ENCODE measurements at regions not wholly inside any gene's neighbourhood (a gene's known extent, or its start where the extent isn't known, plus 50 kb on each side); places are given as distances from the start of the nearest gene placed in this dataset.

GRCh38 chr12:43114316-43114715, 437.7 kb downstream of the ADAMTS20 start:
- DNase-seq: no peak

GRCh38 chr12:43113616-43114015, 438.4 kb downstream of the ADAMTS20 start:
- no peak for DNase-seq

DNA sequence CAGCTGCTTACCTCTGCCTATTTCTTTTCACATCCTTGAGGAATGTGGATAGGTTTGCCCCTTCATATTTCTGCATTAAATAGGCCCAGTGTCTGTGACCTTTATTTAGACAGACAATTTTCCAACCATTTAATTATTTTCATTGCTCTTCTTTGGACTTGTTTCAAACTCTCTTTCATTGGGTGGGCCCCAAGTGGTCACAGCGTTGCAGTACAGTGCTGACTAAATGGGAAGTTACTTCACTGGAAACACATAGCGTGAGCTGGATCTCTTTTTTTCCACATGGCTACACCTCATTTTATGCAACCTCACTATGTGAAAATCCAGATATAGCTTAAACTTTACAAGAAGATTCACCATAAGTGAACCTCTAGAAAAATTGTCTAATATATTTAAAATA, 438.9 kb downstream of the ADAMTS20 start:
- no peak for DNase-seq

GRCh38 chr12:43112101-43112920, 439.7 kb downstream of the ADAMTS20 start:
- DNase-seq: no peak

DNA sequence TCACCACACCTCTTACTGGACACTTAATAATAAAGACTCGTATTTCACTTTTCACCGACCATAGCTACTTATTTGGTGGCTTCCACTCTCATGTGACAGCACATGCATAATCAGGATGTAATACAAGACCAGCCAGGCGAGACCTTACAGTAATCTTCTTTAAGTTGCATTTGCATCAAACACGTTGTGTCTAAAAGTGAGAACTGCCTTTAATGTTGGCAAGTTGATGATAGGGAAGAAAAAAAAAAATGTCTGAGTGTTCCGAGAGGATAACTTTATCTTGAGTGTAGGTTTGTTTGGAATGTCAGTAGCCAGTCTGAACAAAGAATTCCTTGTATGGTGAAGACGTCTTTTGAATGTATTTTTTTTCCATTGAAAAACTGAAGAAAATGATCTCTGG, 440.4 kb downstream of the ADAMTS20 start:
- DNase-seq: no peak

GRCh38 chr12:43109631-43110345, 442.2 kb downstream of the ADAMTS20 start:
- no peak for DNase-seq

GRCh38 chr12:43108656-43109055, 443.3 kb downstream of the ADAMTS20 start:
- DNase-seq: no peak

GRCh38 chr12:43107026-43107775, 444.8 kb downstream of the ADAMTS20 start:
- no peak for DNase-seq

DNA sequence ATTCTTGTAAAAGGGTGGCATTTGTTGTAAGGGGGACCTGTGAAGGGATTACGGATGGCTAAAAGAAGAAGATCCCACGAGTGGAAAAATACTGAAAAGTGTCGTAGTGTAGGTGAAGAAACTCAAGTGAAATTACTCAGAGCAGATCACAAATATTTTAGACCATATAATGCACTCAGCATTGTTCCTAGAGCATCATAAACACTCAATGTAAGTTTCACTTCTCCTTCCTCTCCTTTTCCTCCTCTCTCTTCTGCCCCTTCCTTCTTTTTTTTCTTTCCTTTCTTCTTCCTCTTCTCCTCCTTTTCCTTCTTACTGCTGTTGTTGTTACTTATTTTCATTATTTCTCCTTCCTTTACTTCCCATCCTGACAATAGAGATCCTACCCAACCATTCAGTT, 445.6 kb downstream of the ADAMTS20 start:
- no peak for DNase-seq

GRCh38 chr12:43105426-43105981, 446.5 kb downstream of the ADAMTS20 start:
- no peak for DNase-seq

DNA sequence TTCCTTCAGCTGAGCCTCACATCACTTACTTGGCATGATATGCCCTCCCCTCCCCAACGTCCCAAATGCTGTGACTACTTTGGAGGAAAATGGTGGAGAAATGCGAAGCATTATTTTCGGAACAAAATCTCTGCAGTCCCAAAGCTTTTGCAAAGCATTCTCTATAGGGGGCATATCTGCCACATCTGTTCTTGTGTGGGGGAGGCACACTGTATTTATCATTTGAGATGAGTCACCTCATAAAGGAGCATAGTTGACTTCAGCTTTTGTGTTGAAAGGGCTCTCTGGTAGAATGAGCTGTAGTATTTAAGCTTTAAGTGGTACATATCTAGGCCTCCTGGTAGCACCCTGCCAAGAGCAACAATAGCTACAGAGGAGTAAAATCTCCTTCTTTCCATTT, 447.5 kb downstream of the ADAMTS20 start:
- DNase-seq: no peak

DNA sequence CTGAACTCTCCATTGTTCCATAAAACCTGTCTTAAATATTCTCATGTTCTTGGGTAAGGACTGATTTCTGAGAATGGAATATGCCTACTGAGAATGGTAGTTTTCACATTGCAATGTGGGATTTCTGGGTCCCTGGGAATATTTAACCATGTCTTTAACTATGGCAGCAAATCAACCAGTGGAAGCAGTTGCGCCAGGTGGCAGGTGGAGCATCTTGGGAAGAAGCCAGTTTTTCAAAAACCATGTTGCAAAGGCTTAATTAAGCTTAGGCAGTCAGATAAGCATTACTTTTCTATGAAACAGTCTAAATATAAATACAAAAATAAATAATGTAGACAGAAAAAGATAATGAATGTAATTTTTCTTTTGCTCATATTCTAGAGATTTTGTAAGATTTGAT, 448.1 kb downstream of the ADAMTS20 start:
- DNase-seq: no peak

- no peak for DNase-seq
Measured at GRCh38 chr12:43102546-43103264, 449.3 kb downstream of the ADAMTS20 start.

- DNase-seq: no peak
Measured at GRCh38 chr12:43100231-43100630, 451.8 kb downstream of the ADAMTS20 start.

DNA sequence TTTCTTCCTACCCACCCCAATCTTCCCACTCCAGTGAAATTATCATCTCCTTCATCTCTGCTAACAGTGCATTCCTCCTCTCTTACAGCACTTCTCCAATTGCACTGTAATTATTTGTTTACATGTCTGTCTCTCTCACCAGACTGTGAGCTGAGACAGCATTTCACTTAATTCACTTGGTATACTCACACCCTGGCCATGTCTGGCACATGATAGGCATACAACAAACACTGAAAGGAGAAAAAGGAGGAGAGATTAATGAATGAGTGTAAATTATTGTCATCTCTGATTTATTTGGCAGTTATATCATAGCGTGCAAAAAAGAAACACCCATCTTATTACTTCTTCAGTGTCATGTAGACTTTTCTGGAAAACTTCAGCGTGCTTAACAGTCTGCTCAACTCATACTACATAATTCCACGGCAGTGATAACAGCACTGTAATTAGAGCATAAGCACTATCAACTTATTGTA, 452.3 kb downstream of the ADAMTS20 start:
- DNase-seq: no peak

DNA sequence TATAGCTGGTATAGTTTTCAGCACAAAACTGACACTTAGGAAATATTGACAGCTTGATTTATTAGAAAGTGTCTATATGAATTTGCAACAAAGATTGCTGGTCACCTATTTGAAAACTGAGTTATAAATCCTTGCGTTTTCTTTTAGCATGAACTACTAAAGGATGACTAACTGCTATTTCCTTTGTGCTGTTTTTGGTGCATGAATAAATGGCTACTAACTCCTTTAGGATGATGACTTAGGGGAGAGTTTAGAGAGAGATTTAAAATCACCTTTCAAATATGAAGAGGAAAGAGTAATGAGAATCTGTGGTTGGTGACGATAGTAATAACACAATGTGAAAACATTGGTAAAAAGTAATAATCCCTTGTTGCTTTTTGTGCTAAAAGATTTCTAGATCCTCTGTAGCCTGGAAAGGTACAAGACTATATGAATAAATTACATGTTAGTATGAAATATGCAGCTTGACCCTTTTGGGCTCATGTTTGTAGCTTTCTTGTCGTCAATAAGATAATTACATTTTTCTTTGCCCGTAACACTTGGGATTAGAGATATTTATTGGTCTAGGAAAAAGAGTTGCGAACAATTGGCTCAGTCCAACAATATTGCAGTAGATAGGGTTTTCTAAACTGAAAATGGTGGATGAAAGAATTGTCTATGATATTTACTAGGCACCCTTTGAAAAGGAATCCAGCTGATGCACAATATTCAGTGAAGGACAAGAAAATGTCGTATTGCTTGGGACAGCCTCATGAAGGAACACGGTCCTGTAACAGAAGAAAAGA, 453.0 kb downstream of the ADAMTS20 start:
- no peak for DNase-seq

GRCh38 chr12:43098071-43098470, 453.9 kb downstream of the ADAMTS20 start:
- no peak for DNase-seq

DNA sequence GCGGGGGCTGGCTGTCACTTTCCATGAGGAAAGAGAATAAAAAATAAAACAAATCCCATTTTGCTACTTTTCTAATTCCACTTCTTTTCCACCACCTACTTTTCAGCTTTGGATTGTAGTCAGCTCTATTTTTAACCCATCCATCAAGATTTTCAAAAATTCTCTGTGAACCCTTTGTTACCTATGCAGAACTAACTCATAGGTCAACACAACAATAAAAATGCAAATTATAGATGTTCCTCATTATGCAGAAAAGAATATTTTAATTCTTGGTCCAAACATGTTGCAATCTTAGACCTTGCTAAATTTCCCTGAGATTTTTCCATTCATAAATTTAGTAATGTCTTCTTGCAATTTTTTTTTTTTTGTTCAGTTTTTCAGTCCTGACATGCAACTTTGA, 454.5 kb downstream of the ADAMTS20 start:
- DNase-seq: no peak

- DNase-seq: no peak
Measured at GRCh38 chr12:43095669-43096280, 456.2 kb downstream of the ADAMTS20 start.

DNA sequence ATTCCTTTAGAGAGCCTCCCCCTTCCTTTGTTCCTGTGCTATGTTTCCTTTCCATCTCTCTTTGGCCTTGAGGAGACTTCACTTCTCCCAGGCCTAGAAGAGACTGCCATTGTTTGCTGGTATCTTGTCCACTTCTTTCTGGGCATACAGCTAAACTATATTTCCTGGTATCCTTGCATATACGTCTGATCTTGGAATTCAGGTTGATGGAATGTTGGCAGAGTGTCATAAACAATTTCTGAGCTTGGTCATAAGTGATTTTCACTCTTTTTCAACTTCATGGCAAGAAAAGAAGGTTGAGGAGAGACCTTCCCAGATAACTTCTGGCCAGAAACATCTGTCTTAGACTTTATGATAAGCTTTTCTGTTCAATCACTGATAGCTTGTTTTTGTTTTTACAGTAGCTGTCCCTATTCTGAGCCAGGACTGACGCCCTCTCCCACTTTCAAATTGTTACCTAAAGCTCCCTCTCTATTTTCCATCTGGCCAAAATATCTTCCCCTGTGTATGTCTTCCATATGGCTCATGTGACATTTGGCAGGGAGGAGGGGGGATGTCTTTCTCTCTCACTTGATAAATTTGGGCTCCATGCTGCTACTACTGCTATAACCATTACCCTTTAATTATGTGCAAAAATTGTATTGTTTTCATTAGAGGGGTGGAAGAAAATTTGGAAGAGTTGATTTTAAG, 457.0 kb downstream of the ADAMTS20 start:
- DNase-seq: no peak

- DNase-seq: no peak
Measured at GRCh38 chr12:43090981-43091380, 461.0 kb downstream of the ADAMTS20 start.
